Pulmonary artery endothelial cell (primary cell): ENCODE measurements at regions not wholly inside any gene's neighbourhood (a gene's known extent, or its start where the extent isn't known, plus 50 kb on each side); places are given as distances from the start of the nearest gene placed in this dataset.
"Not testable (repeated sequence)": the region's sequence is repeated elsewhere in the genome, so short reads cannot be mapped to it uniquely, and the experiment has no call there.

Source experiments
- DNase-seq: peaks from one replicate; pipeline ENCODE4 v3.0.0-alpha.2; 2011; ENCODE audit warnings: low read depth, low spot score

DNA sequence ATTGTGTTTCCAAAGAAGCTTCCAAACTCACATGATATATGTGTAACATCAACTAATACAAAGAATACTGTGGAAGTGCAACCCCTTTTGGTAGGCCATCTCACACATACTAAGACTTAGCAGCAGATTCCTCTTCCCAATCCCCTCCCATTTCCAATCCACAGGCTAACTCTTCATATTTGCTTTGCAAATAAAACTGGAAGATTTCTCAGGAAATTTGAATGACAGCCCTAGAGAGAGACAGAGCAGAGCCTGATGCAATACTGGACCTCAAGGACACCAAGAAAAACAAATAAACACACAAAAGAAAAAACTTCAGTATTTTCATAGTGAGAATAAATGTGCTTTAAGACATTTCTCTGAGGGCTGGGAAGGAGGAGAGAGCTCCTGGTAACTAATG is 190.2 kb upstream of the BRINP3 start:
- DNase-seq, result no peak

DNA sequence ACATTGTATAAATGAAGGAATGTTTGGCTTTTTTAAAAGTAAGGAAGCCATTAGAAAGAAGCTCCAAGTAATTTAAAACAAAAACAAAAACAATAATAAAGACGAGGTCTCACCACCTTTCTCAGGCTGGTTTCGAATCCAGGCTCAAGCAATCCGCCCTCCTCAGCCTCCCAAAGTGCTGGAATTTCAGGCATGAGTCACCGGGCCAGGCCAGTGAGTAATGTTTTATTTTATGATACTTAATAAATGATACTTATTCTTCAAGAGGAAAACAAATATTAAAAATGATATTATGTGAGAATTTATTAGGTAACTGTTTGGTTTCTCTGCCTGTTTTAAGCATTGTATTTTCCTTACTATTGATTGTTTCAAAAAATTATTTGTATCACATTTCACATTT is 201.4 kb upstream of the BRINP3 start:
- DNase-seq, result no peak

- no peak for DNase-seq
Observed at GRCh38 chr1:190679454-190679853, 201.8 kb upstream of the BRINP3 start.

DNA sequence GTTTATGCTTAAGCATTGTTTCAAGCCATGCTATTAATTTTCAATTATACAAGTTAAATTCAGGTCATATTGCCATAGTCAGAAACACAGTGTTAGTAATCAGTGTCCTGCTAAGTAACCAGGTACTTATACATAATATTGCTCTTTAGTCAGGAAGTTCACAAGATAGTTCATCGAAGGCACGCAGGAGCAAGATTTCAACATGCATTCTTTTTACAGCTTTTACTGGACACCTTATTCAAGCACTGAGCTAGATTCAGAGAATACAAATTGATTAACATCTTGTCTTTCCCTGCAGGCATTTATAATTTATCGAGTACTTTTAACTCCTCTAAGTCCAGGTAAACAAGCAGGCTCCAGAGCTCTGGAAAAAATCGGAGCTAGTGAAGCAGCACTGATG is 202.3 kb upstream of the BRINP3 start:
- no peak for DNase-seq

GRCh38 chr1:190685676-190686075 is 208.0 kb upstream of the BRINP3 start:
- DNase-seq, result no peak

GRCh38 chr1:190688096-190688495 is 210.4 kb upstream of the BRINP3 start:
- no peak for DNase-seq

GRCh38 chr1:190698488-190698887 is 220.8 kb upstream of the BRINP3 start:
- DNase-seq, result not testable (repeated sequence)

DNA sequence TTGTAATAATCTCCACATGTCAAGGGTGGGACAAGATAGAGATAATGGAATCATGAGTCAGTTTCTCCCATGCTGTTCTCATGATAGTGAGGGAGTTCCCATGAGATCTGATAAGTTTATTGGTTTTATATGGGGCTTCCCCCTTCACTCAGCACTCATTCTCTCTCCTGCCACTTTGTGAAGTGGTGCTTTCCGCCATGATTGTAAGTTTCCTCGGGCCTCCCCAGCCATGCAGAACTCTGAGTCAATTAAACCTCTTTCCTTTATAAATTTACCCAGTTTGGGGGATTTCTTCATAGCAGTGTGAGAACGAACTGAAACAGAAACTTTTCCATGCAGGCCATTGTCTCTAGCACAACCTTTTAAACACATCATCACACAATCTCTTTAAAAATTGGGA is 221.5 kb upstream of the BRINP3 start:
- no peak for DNase-seq

DNA sequence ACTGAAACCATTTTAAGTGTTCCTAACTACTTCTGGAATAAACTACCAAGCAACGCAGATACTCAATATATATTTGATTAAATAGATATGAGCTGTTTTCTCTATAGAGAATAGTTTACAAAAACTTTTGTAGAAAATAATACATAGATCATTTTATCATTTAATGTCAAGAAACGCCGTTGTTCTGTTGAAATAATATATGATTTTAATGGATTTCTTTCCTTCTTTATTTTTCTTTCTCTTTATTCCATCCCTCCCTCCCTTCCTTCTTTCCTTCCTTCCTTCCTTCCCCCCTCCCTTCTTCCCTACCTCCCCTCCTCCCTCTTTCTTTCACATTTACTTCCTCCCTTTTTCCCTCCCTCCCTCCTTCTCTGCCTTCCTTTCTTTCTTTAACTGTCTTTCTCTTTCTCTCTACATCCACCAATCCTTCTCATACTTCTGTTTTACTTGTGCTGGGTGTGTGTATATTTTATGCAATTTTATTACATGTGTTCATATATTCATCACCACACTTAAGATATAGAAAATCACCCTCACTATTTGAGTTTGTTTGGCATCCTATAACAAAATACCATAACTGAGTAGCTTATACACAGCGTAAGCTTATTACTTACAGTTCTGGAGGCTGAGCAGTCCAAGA is 230.9 kb upstream of the BRINP3 start:
- no peak for DNase-seq

- no peak for DNase-seq
Observed at GRCh38 chr1:190711069-190711468, 233.4 kb upstream of the BRINP3 start.

- DNase-seq, result no peak
Observed at GRCh38 chr1:190717055-190717454, 239.4 kb upstream of the BRINP3 start.

- DNase-seq, result no peak
Observed at GRCh38 chr1:190736971-190737590, 259.4 kb upstream of the BRINP3 start.

DNA sequence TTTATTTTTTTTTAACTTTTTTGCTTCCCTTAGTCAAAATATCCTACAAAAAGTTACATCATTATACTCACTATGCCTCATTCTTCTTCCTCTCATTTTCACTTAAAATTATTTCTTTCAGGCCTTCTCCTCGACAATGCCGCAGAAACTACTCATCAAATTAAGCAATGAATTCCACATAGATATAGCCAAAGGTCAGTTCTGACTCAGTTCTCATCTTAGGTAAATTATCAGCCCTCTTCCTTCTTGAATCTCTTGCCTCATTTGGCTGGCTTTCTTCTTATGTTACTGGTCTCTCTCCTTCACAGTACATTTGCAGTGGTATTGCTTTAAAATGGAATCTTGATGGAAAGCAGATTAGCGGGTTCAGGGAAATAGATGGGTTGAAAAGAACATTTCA is 260.7 kb upstream of the BRINP3 start:
- no peak for DNase-seq

GRCh38 chr1:190739926-190740325 is 262.3 kb upstream of the BRINP3 start:
- no peak for DNase-seq

- DNase-seq, result no peak
Observed at GRCh38 chr1:190747704-190748103, 270.0 kb upstream of the BRINP3 start.

DNA sequence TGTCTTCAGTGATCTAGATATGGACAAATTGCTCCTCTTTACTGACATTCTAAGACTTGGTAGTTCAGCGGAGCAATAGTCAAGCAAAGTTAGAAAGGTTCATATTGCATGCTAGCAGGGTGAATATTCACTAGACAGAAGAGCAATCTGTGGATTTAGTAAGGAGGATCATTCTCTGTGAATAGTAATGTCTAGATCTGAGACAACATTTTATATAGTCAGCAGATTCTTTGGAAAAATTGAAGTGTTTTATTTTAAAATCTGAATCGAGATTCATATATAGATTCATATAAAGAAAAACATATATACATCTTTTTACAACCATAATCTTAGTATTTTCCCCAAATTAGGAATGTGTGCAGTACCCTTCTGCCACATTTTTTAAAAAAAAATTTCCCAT is 274.5 kb upstream of the BRINP3 start:
- no peak for DNase-seq

- DNase-seq, result no peak
Observed at GRCh38 chr1:190754666-190755065, 277.0 kb upstream of the BRINP3 start.

- DNase-seq, result no peak
Observed at GRCh38 chr1:190759807-190760206, 282.1 kb upstream of the BRINP3 start.

DNA sequence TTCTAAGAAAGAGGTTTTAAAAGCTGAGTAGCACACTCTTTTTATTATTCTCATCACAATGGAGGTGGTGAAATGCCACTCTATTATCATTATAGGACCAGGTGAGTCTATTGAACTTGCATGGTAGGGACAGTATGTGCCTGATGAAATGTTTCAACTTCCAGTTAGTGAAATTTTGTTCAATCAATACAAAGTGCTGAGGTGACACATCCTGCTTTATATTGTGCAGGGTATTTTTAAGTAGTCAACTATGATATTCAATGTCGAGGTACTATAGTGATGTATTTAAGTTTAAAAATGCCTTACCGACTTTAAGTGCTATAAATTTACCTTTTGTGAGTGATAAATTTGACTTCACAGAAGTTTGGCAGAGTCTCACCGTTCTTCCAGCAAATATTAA is 284.7 kb upstream of the BRINP3 start:
- DNase-seq, result no peak

DNA sequence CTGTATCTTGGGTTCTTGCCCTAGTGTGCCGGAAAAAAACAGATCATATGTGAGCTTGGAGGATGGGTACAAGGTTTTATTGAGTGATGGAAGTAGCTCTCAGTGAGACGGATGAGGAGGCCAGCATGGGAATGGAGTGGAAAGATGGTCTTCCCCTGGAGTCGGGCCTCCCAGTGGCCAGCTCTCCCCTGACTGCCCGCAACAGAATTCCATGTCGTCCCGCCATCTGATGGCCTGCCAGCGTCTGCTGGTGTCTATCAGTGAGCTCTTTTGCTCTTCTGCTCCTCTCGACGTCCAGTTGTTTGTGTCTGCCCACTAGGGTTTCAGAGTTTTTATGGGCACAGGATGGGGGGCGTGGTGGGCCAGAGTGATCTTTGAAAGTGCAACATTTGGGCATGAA is 315.2 kb upstream of the BRINP3 start:
- DNase-seq, result no peak

GRCh38 chr1:190807629-190808028 is 330.0 kb upstream of the BRINP3 start:
- no peak for DNase-seq

DNA sequence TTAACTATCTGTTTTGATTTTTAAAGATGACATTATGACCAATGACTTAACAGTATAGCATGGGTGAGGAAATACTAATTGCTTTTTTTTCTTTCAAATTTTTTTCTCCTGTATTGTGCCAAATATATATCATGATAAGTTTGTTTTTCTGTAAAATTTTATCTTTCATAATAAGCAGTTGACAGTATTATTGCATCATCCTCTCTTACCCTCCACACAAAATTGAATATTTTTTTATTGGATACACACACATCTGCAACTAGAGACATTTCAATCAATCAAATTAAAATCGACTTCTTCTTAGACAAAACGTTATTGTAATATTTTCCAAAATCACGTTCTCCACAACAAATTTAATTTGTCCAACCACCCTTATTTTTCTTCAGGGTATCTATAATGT is 330.4 kb upstream of the BRINP3 start:
- DNase-seq, result no peak

GRCh38 chr1:190809312-190809711 is 331.6 kb upstream of the BRINP3 start:
- DNase-seq, result no peak

GRCh38 chr1:190812996-190813395 is 335.3 kb upstream of the BRINP3 start:
- no peak for DNase-seq
